GM19468 (cell line): ENCODE measurements at regions not wholly inside any gene's neighbourhood (a gene's known extent, or its start where the extent isn't known, plus 50 kb on each side); places are given as distances from the start of the nearest gene placed in this dataset.
"Not testable (repeated sequence)": the region's sequence is repeated elsewhere in the genome, so short reads cannot be mapped to it uniquely, and the experiment has no call there.

Experiments used
- ATAC-seq: cut with Tn5 transposase; IDR thresholded peaks from one replicate; pipeline ENCODE4 v1.9.1; 2021; ENCODE audit warnings: mild to moderate bottlenecking, moderate library complexity, moderate number of reproducible peaks; ENCODE audit not compliant: unreplicated experiment; ENCODE audit errors: extremely low read depth

DNA sequence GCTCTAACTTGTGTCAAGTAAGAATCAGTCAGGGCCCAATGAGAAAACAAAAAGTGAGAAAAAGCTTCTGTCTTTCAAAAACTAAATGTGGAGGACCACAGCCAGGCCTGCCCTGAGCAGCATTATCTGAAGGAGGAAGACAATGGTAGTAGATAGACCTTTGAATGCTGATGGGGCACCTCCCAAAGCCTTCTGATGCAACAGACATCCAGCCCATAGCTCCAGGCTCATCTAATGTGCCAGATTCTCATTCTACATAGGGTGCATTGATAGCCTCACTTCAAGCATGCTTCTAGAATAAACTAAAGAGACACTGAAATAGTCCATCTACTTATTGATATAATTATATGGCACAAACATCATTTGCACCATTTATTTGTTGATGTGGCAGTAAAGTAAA is 351.6 kb downstream of the HHIPL2 start:
- no peak for ATAC-seq

DNA sequence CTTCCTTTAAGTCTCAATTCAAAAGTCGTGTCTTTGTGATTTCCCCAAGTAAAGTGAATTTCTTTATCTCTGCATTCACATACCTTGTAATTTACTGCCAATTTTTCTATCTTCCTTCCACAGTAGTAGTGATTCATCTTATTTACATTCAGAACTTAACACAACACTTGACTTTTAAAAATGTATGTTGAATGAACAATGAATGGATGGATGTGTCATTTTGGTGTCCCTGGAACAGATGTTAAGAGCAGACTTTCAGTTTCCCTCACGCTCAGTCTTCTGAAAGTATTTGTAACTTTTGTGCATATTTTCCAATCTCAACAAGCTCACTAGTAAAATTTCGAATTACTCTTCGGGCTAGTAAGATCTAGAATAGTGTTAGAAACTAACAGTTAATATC is 352.0 kb downstream of the HHIPL2 start:
- ATAC-seq, result no peak

DNA sequence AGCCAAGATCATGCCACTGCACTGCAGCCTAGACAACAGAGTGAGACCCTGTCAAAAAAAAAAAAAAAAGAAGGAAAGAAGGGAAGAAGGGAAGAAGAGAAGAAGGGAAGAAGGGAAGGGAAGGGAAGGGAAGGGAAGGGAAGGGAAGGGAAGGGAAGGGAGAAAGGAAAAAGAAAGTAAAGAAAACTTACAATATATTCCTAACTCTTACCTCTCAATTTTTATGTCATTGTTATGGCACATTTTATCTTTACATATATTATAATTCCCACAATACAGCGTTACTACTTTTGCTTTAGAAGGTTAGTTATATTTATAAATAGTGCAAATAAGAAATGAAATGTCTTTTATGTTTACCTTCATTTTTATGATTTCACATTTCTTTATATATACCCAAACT is 358.7 kb downstream of the HHIPL2 start:
- no peak for ATAC-seq

DNA sequence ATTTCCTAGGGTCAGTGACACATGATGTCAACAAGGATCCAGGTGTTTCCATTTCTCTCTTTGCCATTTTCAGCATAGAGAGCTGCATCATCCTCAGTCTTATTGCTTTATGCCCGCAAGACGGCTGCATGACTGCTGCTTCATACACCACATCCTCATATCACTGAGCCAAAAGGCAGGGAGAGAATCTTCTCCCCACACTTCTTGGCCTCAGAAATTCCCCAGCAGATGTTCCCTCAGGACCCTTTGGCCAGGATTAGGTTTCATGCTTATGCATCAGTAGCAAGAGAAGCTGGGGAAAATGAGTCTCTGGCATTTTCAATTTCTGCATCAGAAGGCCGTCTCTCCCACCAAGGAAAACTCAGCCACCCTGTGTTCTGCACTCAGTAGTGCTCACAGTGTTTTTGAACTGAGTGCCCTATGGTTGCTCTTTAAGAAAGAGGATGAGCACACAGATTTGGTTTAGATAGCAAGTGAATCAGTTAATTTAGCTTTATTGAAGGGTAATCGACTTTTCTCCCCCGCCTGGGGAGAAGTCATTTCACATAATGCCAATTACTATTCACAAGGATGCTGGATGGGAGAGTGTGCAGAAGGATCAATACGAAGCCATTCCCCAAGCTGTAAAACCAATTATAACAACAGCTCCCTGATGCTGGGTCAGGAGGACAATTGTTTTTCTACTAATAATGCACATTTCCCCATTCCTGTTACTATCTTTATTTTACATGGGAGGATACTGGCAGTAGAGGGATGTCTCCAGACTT is 360.2 kb downstream of the HHIPL2 start:
- no peak for ATAC-seq

DNA sequence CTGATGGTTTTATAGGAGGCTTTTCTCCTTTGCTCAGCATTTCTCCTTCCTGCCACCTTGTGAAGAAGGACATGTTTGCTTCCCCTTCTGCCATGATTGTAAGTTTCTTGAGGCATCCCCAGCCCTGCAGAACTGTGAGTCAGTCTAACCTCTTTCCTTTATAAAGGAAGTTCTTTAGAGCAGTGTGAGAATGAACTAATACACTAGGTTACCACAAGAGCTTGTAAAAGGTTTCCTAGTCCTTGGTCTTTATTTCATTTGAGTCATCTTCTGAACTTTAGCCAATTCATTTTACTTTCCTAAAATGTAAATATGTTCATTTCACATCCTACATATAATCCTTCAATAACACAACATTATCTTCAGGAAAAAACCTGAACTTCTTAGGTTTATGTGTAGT is 365.3 kb downstream of the HHIPL2 start:
- no peak for ATAC-seq

DNA sequence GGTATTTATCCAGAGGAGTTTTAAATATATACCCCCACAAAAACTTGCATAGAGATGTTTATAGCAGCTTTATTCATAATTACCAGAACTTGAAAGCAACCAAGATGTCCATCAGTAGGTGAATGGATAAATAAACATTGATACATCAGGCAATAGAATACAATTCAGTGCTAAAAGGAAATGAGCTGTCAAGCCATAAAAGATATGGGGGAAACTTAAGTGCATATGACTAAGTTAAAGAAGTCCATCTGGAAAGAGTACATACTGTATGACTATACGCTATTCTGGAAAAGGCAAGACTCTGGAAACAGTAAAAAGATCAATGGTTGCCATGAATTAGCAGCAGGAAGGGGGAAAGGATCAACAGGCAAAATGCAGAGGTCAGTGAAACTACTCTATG is 366.7 kb downstream of the HHIPL2 start:
- no peak for ATAC-seq

DNA sequence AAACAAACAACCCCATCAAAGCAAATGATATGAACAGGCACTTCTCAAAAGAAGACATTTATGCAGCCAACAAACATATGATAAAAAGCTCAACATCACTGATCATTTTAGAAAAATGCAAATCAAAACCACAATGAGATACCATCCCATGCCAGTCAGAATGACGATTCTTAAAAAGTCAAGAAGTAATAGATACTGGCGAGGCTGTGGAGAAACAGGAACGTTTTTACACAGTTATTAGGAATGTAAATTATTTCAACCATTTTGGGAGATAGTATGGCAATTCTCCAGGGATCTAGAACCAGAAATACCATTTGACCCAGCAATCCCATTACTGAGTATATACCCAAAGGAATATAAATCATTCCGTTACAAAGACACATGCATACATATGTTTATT is 370.4 kb downstream of the HHIPL2 start:
- ATAC-seq, result not testable (repeated sequence)

DNA sequence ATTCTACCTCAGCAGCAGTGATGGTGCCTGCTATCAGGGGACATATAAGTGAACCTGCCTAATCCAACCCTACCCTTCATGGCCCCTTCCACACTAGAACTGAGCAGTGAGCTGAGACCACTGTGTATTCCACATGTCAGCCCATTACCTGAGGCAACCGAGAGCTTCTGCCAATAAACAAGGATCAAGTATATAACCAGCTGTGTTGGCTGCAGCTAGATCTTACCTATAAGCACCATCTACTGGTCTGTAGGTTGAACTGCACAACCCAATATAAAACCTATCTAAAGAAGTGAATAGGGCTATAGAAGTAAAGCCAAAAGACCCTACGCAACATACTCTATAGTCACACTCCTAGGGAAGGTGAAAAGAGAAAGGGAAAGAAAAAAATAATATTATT is 376.9 kb downstream of the HHIPL2 start:
- no peak for ATAC-seq

DNA sequence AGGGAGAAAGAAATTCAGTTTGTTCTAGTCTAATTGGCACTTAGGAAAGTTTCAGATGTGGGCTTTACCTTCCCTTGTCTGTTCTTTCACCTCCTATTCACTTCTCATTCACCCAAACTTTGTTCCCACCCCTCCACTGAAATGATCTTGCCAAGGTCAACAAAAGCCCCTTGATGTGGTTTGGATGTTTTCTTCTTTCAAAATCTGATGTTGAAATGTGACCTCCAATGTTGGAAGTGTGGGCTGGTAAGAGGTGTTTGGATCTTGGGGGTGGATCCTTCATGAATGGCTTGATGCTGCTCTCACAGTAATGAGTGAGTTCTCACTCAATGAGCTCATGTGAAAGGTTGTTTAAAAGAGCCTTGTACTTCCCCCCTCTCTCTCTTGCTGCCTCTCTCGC is 379.3 kb downstream of the HHIPL2 start:
- ATAC-seq, result no peak

DNA sequence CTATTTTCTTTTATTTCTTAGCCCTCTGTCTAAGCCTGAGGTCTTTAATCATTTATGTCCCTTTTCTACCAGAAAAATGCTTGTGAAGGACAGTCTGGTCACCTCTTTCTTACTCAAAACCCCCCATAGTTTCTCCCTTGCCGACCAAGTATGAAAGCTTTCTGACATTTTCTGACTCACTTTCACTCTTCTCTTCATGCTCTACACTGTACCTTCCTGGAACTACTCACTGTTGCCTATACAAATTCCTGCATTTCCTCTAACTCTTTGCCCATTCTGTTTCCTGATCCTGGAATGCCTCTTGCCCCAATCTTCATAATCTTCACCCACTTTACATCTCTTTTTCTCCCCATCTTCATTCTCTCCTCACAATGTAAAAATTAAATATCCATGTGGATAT is 380.0 kb downstream of the HHIPL2 start:
- ATAC-seq, result no peak

DNA sequence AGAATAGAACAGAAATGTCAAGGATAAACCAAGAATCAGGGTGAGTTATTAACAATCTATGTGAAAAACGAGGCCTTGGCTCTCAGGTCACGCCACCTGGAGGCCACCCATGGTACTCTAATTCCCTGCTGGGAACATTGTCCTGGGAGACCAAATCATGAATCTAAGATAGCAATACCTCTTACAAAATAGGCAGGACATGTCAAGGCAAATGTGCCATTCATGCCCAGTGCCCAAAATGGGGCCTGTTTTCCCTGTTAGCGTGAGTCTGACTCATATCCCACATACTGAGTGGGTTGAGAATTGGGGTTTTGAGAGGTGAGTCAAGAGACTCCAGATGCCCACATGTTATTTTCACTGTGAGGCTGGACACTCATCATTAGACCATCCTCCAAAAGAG is 380.8 kb downstream of the HHIPL2 start:
- peak; percentile 40 for ATAC-seq

DNA sequence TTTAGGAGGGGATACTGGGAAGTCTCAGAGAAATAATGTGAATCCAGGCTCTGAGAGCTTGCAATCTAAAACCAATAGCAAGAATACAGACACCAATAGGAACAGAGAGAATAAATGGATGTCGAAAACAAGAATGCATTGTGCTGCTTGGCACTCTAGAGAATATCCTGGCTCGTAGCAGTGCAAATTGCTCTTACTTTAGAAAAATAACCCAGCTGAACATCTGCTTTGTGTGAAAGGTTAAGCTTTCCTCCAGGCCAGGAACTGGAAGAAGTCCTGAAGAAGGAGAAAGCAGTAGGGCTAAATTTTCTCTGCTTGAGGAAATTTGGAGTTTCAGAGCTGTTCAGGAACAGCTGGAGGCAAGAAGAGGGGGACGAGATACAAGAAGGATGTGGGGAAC is 382.3 kb downstream of the HHIPL2 start:
- ATAC-seq, result no peak

DNA sequence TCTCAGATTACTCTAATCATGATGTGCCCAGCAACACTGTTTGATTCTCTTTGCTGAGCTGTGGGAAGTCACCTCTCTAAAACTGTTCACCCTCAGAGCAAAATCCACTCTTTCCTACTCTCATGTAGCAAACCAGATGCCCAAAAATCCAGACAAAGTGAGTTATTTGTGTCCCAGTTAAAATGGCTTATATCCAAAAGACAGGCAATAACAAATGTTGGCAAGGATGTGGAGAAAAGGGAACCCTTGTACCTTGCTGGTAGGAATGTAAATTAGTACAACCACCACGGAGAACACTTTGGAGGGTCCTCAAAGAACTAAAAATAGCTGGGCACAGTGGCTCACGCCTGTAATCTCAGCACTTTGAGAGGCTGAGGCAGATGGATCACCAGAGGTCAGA is 384.0 kb downstream of the HHIPL2 start:
- no peak for ATAC-seq

DNA sequence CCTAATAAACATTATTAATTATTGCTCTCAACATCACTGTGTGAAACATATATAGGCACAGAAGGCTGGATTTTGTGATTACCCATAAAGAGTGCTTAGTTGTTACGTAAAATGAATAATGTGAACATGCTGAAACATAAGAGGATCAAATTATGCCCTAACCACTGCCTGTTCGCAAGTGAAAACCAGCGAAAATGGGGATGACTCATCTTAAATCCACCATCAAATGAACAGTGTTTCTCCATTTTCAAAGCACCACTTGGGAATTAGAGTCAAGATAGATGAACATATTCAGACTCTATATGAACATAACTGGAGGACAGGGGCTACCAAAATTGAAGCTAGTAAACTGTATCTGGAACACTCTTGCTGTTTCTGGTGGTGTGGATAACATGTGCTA is 386.2 kb downstream of the HHIPL2 start:
- ATAC-seq, result no peak

DNA sequence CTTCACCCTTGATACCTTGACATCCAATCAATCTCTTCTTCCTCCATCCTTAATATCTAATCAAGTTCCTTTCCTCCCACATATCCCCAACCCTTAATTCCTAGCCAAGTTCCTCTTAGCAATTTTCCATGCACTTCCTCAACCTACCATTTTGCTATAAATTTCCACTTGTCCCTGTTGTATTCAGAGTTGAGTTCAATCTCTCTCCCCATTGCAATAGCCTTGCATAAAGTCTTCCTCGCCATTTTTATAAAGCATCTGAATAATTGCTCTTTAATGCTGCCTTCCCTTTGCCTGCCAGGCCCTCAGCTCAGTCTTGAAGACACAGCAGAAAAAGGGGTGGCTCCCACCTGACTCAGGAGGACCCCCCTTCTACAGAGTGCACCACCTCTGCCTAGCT is 390.3 kb downstream of the HHIPL2 start:
- ATAC-seq, result no peak

DNA sequence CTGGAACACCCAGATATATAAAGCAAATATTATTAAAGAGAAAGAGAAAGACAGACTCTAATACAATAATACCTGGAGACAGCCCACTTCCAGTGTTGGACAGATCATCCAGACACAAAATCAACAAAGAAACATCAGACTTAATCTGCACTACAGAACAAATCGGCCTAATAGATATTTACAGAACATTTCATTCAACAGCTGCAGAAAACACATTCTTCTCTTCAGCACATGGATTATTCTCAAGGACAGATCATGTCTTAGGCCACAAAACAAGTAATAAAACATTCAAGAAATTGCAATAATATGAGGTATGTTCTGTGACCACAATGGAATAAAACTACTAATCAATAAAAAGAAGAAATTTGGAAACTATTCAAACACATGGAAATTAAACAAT is 398.3 kb upstream of the DUSP10 start:
- ATAC-seq, result no peak

DNA sequence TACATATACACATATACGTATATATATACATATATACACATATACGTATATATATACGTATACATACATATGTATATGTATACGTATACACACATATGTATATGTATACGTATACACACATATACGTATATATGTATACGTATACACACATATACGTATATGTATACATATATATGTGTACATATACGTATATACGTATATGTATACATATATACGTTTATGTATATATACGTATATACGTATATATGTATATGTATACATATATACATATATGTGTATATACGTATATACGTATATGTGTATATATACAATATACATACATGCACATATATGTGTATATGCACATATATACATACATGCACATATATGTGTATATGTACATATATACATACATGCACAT is 396.2 kb upstream of the DUSP10 start:
- no peak for ATAC-seq

DNA sequence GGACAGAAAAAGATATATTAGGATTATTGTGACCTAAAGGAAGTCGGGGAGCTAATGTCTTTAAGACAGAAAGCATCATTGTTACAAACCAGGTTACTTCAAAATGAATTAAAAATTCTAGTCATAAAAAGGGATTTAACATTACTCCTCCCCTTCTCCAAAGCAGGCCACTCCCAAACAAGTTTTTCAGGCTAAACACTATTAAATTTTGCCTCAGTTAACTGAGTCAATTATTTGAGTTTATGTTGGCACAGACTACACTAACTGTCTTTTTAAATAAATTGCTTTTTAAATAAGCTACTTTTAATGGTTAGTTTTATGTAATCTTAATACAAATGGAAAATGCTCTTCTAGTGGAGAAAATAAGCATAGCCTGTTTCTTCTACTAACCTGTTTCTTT is 395.0 kb upstream of the DUSP10 start:
- no peak for ATAC-seq

DNA sequence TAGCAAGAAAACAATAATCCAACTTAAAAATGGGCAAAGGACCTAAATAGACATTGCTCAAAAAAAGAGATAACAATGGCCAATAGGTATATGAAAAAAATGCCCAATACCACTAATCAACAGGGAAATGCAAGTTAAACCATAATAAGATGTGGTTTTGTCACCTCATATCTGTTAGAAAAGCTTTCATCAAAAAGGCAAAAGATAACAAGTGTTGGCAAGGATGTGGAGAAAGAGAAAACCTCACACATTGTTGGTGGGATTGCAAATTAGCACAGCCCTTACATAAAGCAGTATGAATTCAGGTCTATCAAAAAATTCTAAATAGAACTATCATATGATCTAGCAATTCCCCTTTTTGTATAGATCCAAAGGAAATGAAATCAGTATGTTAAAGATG is 387.2 kb upstream of the DUSP10 start:
- no peak for ATAC-seq

DNA sequence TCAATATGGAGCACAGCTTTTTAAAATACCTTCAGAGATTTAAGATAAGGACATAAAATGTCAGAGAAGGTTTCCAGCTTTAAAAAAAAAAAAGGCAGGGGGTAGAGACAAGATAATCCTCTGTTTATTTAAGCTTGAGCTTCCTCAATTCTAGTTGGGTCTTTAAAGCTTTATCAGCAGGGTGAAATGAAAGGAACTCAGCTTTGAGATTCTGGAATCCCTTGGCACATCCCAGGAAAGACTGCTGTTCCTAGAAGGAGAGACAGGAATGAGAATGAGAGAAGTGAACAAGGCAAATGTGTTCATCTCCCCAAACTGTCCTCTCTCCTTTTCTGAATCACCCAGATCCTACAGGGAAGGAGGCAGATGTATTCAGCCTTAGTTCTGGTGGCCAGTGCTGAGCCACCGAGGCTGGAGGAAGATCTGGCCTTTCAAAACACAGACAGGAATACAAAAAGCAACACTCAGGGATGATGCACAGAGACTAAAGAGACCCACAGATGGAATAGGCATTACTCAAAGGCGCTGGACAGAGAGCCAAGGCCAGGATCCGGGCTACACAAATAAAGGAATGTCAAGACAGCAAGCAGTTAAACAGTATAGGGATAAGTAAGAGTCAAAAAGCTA is 385.8 kb upstream of the DUSP10 start:
- ATAC-seq, result no peak

DNA sequence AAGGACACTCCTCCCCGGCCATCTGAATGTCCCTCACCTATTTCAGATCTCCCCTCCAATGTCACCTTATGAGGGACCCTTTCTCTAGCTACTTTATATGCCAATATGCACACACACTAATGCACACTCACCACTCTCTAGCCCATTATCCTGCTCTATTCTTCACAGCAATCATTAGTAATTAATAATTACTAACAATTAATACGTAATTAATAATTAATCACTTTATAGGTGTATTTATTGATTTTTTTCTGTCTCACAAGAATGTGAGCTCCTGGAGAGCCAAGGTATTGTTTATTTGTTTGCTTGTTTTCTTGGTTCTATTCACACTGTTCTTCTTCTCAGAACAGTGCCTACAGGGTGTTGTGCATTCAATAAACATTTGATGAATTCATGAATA is 385.2 kb upstream of the DUSP10 start:
- ATAC-seq, result no peak

DNA sequence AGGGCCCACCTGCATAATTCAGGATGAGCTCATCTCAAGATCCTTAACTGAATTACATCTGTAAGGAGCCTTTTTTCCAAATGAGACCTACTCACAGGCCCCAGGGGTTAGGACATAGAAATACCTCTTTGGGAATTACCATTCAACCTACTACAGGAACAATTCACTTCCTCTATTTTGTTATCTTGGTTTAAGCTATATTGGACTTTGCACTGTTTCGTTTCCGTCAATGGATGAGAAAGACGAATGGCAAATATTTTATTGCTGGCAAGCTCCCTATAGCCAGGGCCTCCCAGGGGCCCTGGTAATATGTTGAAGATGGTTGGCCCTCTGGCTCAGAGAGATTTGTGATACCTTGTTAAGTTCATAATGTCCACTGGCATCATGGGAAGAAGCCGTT is 384.2 kb upstream of the DUSP10 start:
- no peak for ATAC-seq
